ENCODE measurements at regions not wholly inside any gene's neighbourhood (a gene's known extent, or its start where the extent isn't known, plus 50 kb on each side); places are given as distances from the start of the nearest gene placed in this dataset.

- TF ChIP-seq CTCF (IDR thresholded peaks at IDR 0.05; ENCODE audit: low read depth, low read length, poor library complexity, severe bottlenecking) (no peak), EZH2phosphoT487 (IDR thresholded peaks at IDR 0.05; ENCODE audit: borderline replicate concordance, low read length) (no peak)
These were observed 66.5 kb upstream of the PPP2R2D start for GRCh38 chr10:131834152-131834810.

Measured in DOHH2 (cell line).